Left ventricle myocardium superior (tissue), 1 donor: ENCODE measurements at regions not wholly inside any gene's neighbourhood (a gene's known extent, or its start where the extent isn't known, plus 50 kb on each side); places are given as distances from the start of the nearest gene placed in this dataset.

Experiments used
- ATAC-seq: fragments of 200-7000 bp; cut with Tn5 transposase; one replicate; pipeline ENCODE4 v1.9.1; 2020; ENCODE audit warnings: mild to moderate bottlenecking, moderate library complexity
- DNase-seq: peaks from one replicate; pipeline ENCODE4 v3.0.0-alpha.2; 2020
- intact Hi-C: fragments of 100-400 bp; cut with micrococcal nuclease; formaldehyde crosslinking; loops from one replicate; pipeline ENCODE4 v1.11.0; 2022
- donor health status: DM: no; HTN: yes; CAD: no; lungs with severe emphysema.

- no peak for DNase-seq
- no peak for ATAC-seq
- intact Hi-C loops: no loop called here
Observed at GRCh38 chr3:81931265-81932251, 170.1 kb upstream of the GBE1 start.

- no peak for DNase-seq
- ATAC-seq: no peak
- intact Hi-C loops: no loop called here
Observed at GRCh38 chr3:81929697-81930096, 168.3 kb upstream of the GBE1 start.

- no peak for ATAC-seq
- DNase-seq: no peak
- intact Hi-C loops: no loop called here
Observed at GRCh38 chr3:81927811-81928210, 166.4 kb upstream of the GBE1 start.

- DNase-seq (no peak), ATAC-seq (no peak)
- intact Hi-C loops: no loop called here
Observed at GRCh38 chr3:81925385-81925784, 163.9 kb upstream of the GBE1 start.

- DNase-seq (no peak), ATAC-seq (no peak)
- intact Hi-C loops: no loop called here
Observed at GRCh38 chr3:81923038-81923437, 161.6 kb upstream of the GBE1 start.

GRCh38 chr3:81922404-81922803 is 161.0 kb upstream of the GBE1 start:
- DNase-seq (no peak), ATAC-seq (no peak)
- intact Hi-C loops: no loop called here

GRCh38 chr3:81920816-81921215 is 159.4 kb upstream of the GBE1 start:
- intact Hi-C loops: no loop called here
- ATAC-seq: no peak
- no peak for DNase-seq

GRCh38 chr3:81916890-81917289 is 155.4 kb upstream of the GBE1 start:
- no peak for ATAC-seq
- no peak for DNase-seq
- intact Hi-C loops: loop anchor here (10.0 kb wide), 1 partner anchor 242 kb away; no protein-coding TSS in a partner anchor

GRCh38 chr3:81913886-81914663 is 152.6 kb upstream of the GBE1 start:
- intact Hi-C loops: loop anchor here (10.0 kb wide), 1 partner anchor 239 kb away; no protein-coding TSS in a partner anchor
- ATAC-seq: no peak
- no peak for DNase-seq

- intact Hi-C loops: loop anchor here (10.0 kb wide), 1 partner anchor 236 kb away; no protein-coding TSS in a partner anchor
- DNase-seq (no peak), ATAC-seq (no peak)
Observed at GRCh38 chr3:81911221-81911620, 149.8 kb upstream of the GBE1 start.

- DNase-seq: no peak
- ATAC-seq: no peak
- intact Hi-C loops: loop anchor here (10.0 kb wide), 1 partner anchor 236 kb away; no protein-coding TSS in a partner anchor
Observed at GRCh38 chr3:81910244-81910852, 148.9 kb upstream of the GBE1 start.

- ATAC-seq (no peak), DNase-seq (no peak)
- intact Hi-C loops: loop anchor here (10.0 kb wide), 1 partner anchor 235 kb away; no protein-coding TSS in a partner anchor
Observed at GRCh38 chr3:81909796-81910195, 148.4 kb upstream of the GBE1 start.

- intact Hi-C loops: no loop called here
- no peak for ATAC-seq
- no peak for DNase-seq
Observed at GRCh38 chr3:81908561-81908960, 147.1 kb upstream of the GBE1 start.

GRCh38 chr3:81898336-81898735 is 136.9 kb upstream of the GBE1 start:
- intact Hi-C loops: no loop called here
- no peak for DNase-seq
- no peak for ATAC-seq

- no peak for ATAC-seq
- intact Hi-C loops: no loop called here
- no peak for DNase-seq
Observed at GRCh38 chr3:81894598-81894997, 133.2 kb upstream of the GBE1 start.

- DNase-seq: no peak
- intact Hi-C loops: no loop called here
- ATAC-seq: no peak
Observed at GRCh38 chr3:81891055-81891895, 129.8 kb upstream of the GBE1 start.

GRCh38 chr3:81888914-81889557 is 127.6 kb upstream of the GBE1 start:
- ATAC-seq (no peak), DNase-seq (no peak)
- intact Hi-C loops: no loop called here

GRCh38 chr3:81887448-81887847 is 126.0 kb upstream of the GBE1 start:
- no peak for DNase-seq
- ATAC-seq: no peak
- intact Hi-C loops: no loop called here
